NCI-H187 treated with DMSO at 0.1 percent for 48 hours (cell line): ENCODE measurements at regions not wholly inside any gene's neighbourhood (a gene's known extent, or its start where the extent isn't known, plus 50 kb on each side); places are given as distances from the start of the nearest gene placed in this dataset.

Experiments used
- DNase-seq: peaks from one replicate; lab custom pipeline; 2025; lab: John Stamatoyannopoulos, UW

DNA sequence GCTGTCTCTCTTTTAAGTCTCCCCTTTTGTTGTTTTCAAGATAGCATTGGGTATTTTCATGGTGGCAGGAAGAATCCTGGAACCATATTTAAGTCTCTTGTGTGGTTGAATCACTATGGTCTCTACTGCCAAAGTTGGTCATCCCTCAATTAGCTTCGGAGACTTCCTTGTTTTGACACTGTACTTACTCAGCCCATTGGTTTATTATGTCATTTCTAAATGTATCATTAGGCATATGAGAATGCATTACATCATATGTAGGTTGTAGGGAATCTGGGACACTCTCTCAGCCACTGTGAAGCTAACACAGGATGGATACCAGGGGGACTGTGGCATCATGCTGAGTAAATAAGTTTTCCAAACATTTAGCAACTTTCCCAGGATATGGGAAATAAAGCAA lies 211.8 kb downstream of the DTHD1 start:
- no peak for DNase-seq

DNA sequence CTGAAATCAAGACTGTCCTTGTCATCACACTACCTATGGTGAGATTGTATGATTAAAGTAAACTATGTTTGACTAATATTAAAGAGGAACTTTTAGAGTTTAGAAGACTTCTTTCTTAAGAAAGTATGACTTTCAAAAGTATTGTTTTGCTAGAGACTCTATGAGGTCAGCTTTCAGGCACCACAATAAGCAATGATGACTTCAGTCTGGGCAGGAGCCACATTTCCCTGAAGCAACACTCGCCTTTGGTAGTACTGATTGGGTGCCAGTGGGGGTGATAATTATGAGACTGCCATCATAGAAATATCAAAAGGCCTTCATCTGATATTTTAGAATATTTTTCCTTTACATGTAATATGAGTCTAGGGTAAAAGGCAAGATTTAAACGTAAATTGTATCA lies 212.6 kb downstream of the DTHD1 start:
- no peak for DNase-seq

DNA sequence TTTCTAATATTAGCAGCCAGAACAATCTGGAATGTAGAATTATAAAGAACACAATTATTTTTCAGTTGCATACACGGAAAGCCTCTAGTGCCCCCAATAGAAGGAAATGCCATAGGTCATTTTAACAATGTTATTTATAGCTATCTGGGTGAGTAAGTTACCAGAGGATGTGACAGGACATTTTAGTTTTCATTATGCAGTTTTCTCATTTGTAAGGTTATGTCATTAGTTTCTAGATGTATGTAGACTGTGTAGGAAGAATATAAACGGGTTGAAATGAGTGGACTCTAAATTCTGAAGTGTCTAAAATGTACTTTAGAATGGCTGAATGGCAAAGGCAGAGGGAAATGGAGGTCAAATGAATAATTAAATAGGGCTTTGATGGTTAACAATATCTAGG lies 213.3 kb downstream of the DTHD1 start:
- DNase-seq, result no peak

DNA sequence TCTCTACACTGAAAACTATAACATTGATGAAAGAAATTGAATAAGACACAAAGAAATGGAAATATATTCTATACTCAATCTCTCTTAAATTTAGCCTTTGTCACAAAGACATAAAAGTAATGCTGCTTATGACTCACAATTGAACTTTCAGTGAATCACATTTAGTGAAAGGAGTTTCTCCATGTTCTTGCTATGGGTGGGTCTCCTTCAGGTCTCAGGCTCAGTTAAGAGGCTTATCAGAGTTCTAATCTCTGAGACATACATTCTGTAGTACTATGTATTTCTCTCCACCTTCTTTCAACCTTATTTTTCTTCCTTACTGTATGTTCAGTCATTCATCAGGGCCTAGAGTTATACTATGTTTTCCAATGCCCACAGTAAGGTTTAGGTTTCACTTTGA lies 220.9 kb downstream of the DTHD1 start:
- DNase-seq, result no peak

DNA sequence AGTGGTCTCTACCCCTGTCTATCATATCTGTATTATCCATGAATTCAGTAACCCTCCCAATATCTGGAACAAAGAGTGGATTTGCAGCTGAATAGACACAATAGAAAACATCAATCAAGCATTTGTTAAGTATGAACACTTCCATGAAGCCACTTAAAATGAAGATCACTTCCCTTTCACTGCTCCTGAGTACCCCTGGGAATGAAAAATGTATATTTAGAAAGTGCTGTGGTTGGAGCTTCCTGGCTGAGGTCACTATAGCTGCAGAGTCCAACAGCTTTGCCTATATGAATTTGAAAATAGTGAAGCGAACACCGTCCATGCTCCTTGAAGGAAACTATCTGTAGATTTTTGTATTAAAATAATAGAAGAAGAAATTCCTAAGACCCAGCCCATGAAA lies 227.0 kb downstream of the DTHD1 start:
- peak; percentile 2 for DNase-seq

DNA sequence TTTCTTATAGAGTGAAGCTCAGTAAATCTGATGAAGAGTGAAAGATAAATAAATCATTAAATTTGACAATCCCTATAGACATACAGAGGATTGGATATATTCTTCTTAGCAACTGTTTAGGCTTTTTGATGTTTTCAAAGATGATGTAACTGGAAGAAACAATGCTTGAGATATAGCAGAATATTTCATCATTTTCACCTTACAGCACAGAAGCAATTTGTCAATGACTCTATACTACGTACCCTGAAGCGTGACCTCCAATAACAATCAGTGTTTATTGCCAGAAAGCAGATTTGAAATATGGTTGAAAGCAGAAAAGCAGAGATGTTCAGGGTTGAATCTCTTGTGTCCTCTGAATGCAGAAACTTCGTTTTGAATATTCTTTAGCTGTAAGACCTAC lies 228.4 kb downstream of the DTHD1 start:
- DNase-seq, result no peak

DNA sequence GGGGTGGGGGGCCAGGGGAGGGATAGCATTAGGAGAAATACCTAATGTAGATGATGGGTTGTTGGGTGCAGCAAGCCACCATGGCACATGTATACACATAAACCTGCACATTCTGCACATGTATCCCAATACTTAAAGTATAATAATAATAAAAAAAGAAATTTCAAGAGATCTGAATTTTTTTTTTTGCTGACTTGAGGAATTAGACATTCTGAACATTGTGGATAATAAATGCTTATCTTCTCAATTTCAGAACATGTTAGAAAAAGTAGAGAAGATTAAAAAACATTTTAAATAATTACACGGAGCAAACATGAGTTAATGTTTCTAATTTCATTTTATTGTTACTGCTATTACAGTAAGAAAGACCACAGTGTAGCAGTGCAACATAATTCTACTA lies 230.4 kb downstream of the DTHD1 start:
- no peak for DNase-seq

DNA sequence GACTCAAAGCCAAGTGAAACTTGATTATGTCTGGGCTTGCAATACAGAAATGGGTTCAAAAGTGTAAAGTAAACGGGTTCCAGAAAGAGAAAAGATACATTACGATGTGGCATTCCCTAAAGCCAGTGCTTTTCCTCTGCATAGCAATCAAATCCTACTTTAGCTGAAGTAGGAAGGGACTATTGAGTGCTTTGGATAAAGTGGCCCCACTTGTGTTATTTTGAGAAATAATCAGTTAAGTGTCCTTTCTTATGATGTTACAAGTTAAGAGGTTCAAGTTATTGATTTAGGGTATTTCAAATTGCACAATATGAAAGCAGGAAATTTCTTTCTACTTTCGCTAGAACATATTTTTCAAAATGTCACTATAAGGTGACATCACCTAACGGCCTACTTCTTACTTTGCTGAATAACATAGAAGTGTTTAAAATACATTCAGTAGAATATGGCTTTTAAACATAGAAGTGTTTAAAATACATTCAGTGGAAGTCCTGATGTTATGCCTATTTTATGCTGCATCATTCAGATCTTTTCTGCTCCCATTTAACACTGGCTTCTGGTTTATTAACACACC lies 235.2 kb downstream of the DTHD1 start:
- DNase-seq, result no peak

DNA sequence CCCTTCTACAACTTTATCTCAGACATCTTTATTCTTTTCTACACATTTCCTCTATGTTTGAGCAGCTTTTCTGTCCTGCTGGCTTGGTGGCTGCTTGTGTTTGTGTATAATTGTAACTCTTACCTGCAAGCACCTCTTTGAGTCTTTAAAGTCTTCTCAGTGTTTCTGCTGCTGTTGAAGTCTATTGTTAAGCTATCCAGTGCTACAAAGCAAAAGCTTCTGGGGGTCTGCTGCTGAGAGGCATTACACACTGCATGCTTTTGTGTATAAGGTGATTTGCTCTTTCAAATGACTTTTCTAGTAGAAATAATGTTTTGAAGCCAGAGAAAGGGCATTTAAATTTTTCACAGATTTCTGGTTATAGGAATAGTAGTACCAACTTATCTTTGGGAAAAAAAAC lies 241.8 kb downstream of the DTHD1 start:
- no peak for DNase-seq

DNA sequence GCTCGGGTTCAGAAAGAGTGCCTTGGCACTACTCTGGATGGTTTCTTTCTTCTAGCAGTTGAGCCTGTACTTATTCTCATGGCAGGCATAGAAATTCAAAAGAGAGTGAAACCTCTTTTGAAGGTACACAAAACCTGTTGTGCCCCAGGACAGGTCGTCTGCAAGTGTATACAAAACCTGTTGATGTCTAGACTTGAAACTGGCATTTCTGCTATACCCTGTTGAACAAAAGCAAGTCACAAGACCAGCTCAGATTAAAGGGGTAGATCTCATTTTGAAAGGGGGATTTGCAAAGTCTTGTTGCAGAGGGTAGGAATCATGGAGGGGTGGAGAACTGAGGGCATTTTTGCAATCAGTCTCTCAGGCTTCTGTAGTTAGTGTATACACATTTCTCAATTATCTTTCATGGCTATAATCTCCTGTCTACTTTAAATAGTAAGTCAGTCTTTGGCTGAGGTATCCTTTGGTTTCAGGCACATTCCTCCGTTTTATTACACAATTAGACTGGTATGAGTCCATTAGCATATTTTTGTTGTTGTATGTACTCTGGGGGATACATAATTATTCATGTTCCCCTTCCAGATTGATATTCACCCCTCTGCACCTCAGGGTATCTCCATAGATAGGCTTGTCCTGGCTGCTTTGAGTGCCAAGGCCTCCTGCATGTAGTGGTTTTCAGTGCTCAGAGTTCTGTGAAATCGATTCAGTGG lies 251.4 kb downstream of the DTHD1 start:
- DNase-seq, result no peak

DNA sequence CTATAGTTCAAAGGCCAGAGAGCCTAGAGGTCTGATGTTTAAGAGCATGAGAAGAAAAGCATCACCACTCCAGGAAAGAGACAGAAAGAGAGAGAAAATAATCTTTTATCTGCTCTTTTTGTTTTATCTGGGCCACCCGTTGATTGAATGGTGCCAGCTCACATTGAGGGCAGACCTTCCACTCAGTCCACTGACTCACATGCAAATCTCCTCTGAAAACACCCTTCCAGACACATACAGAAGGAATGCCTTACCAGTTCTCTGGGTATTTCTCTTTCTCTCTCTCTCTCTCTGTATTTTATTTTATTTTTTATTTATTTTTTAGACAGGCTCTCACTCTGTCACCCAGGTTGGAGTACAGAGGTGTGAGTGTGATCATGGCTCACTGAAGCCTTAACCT lies 252.5 kb downstream of the DTHD1 start:
- DNase-seq, result no peak

DNA sequence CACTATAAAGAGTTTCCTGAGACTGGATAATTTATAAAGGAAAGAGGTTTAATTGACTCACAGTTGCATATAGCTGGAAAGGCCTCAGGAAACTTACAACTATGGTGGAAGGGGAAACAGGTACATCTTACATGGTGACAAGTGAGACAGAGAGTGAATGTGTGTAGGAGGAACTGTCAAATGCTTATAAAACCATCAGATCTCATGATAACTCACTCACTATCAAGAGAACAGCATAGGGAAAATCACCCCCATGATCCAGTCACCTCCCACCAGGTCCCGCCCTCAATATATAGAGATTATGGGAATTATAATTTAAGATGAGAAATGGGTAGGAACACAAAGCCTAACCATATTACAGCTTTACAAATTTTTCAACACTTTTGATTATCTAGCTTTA lies 266.0 kb downstream of the DTHD1 start:
- no peak for DNase-seq

DNA sequence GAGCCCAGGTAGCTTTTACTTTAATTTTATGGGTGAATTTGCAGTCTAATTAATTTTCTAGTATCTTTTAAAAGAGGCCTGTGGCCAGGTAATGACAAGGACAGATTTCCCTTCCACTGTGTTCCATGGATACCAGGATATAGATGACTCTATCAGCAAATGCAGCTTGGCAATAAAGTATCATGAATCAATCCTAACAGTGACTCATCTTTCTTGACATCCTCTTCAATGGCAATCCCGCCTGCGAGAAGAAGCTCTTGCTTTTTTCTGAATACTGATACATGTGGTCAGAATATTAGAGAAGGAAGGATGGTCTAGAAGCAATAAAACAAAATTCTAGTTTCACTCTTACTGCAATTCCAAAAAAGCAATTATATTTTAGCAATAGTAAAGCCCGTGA lies 267.8 kb downstream of the DTHD1 start:
- DNase-seq, result no peak

DNA sequence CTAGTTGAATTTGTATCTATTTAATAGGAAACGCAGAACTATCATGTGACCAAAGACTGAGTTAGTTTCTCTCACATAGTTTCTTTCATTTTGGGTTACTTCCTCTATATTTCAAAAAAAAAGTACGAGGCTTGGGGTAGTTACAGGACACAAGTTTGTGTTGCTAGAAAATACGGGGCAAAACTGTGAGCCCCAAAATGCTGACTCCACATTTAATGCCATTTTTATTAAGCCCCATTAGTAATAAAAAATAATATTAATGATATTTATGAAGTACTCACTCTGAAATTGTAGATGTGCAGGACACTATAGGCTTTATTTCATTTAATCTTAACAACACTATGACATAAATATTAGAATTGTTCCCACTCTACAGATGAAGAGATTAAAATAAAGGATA lies 268.6 kb downstream of the DTHD1 start:
- no peak for DNase-seq

DNA sequence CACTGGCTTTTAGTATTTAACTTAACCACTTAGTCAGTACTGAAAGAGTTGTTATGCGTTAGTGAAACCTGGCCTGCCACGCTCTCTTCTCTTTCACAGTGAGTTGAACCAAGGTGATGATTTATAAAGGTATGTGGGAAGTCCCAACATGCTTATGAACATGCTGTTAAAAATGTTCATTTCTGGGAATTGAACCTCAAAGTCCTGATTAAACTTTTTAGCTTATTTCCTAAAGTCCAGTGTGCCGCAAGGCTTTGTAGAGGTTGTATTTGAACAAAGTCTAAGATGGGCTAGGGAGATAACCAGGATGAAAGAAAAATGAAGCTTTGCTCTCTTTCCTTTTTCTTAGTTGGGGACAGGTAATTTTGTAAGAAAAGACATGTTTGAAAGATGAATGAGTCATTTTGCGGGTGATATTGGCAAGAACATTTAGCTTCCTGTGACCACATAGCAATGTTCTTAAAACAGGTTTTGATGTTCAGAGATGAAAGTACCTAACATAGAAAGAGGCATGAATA lies 270.3 kb downstream of the DTHD1 start:
- no peak for DNase-seq

DNA sequence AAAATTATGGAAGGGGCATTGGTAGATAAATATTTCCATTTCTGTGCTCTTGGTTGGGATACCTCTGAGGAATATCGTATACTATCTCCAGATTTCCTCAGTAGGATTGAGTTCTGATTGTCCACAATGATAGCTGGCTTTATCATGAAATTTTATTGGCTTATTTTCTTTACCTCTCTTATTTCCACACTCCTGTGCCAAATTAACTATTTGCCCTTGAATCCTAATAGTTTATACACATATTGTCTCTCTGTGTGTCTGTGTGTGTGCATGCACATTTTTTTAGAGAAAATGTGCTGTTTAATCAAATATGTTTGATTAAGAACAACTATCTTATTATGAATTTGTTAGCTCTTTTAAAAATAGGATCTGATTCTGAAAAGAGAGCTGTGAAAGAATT lies 271.6 kb downstream of the DTHD1 start:
- no peak for DNase-seq

DNA sequence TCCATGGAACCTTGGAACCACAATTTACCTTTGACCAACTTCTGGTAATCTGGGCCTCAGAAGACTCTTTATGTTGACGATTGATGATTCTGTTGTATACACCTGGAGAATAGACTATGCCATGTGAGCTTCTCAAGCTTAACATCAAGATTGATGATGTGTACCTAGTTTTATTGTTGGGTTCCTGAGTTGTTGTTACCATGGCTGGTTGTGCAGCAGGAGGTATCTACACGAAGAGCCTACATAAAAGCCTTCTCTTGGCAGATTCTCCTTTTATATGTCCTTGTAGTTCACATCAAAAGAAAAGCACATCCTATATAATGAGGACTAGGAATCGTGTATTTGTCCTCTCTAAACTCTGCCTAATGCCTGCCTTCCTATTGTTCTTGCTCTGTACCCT lies 272.0 kb downstream of the DTHD1 start:
- no peak for DNase-seq

DNA sequence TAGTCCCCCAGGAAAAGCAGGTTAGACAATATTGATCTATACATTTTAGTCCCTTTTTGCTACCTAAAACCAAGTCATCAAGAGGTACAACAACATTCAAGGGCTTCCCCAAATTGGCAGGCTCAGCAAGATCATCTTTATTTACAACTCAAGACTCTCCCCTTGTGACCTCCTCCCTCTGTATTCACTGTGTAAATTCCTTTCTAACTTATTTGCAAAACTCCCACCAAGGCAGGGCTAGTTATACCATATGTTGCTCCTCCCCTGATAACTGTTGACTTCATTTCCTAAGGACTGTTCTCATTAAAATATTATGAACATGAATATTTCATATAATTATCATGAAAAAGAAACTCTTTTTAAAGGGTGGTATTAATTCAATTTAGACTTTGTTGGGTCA lies 275.6 kb downstream of the DTHD1 start:
- DNase-seq, result no peak

DNA sequence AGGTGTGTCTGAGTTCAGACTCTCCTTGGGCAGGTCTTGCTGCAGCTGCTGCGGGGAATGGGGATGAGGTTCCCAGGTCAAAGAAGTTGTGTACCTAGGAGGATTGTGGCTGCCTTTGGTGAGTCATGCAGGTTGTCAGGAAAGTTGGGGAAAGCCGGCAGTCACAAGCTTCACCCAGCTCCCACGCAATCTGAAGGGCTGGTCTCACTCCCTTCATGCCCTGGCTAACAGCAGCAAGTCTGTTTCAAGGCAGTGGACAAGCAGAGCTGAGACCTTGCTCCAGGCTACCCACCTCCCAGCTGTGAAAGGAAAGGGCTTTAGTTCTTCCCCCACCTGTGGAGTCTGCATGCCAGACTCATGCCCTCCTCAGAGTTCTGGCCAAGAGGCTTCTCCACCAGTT lies 287.2 kb downstream of the DTHD1 start:
- no peak for DNase-seq

DNA sequence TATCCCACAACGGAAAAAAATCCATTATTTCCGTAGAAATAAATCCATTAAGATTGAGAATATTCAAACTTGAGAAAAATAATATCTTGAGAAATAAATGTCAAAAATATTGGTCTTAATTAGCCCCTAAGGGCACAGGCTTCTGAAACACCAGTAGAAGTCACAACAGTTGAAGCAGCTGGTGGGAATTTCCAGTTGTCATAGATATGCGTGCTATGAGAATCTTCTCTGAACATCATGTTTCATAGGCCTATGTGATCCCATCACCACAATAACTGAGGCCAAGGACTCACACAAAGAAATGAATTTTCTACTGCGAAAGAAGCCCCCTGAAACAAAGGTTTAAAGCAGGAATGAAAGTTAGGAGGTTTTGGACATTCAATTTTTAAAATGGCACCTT lies 292.0 kb downstream of the DTHD1 start:
- no peak for DNase-seq

DNA sequence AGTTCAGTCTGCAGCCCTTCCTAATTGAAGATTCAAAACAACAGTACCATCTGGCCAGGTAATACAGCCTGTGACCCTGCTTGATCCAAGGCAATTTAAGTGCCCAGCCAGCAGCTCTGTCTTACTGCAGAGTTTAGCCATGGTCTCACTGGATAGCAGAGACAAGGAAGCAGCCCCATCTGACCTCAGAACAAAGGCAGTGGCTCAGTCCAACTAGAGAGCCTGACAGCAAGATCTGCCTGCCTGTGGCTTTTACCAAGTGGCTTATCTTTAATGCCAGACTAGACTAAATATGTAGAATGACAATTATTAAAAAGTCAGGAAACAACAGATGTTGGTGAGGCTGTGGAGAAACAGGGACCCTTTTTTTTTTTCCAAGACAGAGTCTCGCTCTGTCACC lies 293.4 kb downstream of the DTHD1 start:
- DNase-seq, result no peak

DNA sequence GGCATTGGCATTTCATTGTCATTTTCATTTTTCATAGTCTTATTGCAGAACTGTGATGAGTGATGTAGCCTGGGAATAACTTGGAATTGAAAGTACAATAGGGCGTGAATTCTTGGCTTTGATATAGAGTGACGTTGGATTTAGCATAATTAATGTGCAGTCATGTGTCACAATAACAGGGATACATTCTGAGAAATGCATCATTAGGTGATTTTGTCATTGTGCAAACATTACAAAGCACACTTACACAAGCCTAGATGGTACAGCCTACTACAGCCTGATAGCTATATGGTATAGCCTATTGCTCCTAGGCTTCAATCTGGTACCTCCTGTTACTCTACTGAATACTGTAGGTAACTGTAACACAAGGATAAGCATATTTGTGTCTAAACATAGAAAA lies 300.8 kb downstream of the DTHD1 start:
- no peak for DNase-seq

DNA sequence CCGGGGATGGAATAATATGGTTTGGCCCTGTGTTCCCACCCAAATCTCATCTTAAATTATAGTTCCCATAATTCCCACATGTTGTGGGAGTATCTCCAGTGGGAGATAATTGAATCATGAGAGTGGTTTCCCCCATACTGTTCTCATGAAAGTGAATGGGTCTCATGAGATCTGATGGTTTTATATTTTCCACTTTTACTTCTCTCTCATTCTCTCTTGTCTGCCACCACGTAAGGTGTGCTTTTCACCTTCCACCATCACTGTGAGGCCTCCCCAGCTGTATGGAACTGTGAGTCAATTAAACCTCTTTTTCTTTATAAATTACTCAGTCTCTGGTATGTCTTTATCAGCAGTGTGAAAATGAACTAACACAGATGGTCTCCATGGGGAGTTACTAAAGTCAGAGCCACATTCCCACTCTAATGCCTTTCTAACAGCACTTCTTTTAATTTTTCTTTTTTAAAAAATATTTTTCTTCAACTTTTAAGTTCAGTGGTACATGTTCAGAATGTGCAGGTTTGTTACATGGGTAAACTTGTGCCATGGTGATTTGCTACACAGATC lies 306.6 kb downstream of the DTHD1 start:
- no peak for DNase-seq

DNA sequence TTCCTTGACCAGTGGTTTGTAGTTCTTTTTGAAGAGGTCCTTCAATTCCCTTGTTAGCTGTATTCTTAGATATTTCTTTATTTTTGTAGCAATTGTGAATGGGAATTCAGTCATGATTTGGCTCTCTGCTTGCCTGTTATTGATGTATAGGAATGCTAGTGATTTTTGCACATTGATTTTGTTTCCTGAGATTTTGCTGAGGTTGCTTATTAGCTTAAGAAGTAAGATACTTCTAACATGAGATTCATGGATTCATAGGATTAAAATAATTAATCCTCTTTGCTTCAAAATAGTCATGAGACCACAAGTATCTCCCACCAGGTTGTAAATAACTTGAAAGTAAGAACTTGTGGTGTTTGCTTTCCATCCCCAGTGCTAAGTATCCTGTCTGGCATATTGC lies 308.9 kb downstream of the DTHD1 start:
- no peak for DNase-seq
